ENCODE measurements at regions not wholly inside any gene's neighbourhood (a gene's known extent, or its start where the extent isn't known, plus 50 kb on each side); places are given as distances from the start of the nearest gene placed in this dataset.

DNA sequence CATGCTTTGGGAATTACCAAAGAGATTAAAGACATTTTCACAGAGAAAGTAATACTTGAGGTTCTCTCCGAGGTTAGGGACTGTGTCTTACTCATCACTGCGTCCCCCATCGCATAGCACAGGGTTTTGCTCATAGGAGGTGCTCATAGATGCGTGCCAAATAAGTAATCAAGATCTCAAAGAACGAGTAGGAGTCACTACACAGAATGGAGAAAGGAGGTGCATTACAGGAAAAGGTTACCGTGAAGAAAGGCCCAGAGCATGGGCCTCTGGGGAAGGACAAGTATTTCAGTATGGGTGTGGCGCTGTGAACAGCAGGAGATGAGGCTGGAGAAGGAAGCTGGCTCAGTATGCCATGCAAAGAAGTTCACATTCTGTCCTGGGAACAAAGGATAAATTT is 182.4 kb downstream of the ACTL7B start:
- Histone ChIP-seq H3K79me2 (ENCODE audit: control insufficient read depth, insufficient read depth, low read length) (no peaks in the 10 kb centered on the region), H3K27ac (ENCODE audit: low read length in 2 of 2) (no peak overlapping the region), H3K9me3 (ENCODE audit: control extremely low read depth in 1 of 3, control insufficient read depth in 2 of 3, insufficient read depth in 1 of 3, low read length in 2 of 3) (no peaks in the 10 kb centered on the region), H3K4me2 (replicated peaks; ENCODE audit: low read depth, low read length, poor library complexity, severe bottlenecking) (no peak overlapping the region), H3K36me3 (replicated peaks in 1 of 2; ENCODE audit: control extremely low read depth in 1 of 2, control insufficient read depth in 1 of 2, extremely low read depth in 1 of 2, insufficient read depth in 2 of 2, low read length in 1 of 2) (no peaks in the 10 kb centered on the region), H2AFZ (ENCODE audit: insufficient read depth, low read depth, low read length, poor library complexity, severe bottlenecking) (no peak overlapping the region), H3K9ac (ENCODE audit: low read length) (no peak overlapping the region), H4K20me1 (ENCODE audit: control insufficient read depth, insufficient read depth, low read length, poor library complexity, severe bottlenecking) (no peaks in the 10 kb centered on the region), H3K4me3 (ENCODE audit: control extremely low read depth in 1 of 5, extremely low read depth in 1 of 5, insufficient read depth in 1 of 5, low read depth in 2 of 5, low read length in 4 of 5) (no peak overlapping the region), H3K27me3 (replicated peaks in 1 of 4; ENCODE audit: control extremely low read depth in 1 of 4, control insufficient read depth in 3 of 4, insufficient read depth in 4 of 4, low read length in 3 of 4) (no peaks in the 10 kb centered on the region), H3K4me1 (ENCODE audit: control insufficient read depth in 2 of 2, insufficient read depth in 2 of 2, low read length in 2 of 2) (no peaks in the 10 kb centered on the region)
- Mint-ChIP-seq H3K4me1 (no peaks in the 10 kb centered on the region), H3K27ac (no peak overlapping the region), H3K4me3 (no peak overlapping the region), H3K27me3 (no peaks in the 10 kb centered on the region), H3K9me3 (ENCODE audit: insufficient read depth) (no peaks in the 10 kb centered on the region)
- no peak for TF ChIP-seq EZH2 (IDR thresholded peaks at IDR 0.05; ENCODE audit: borderline replicate concordance, insufficient read depth, low read depth, low read length, poor library complexity, severe bottlenecking)
- TF ChIP-seq, protein P1, sequence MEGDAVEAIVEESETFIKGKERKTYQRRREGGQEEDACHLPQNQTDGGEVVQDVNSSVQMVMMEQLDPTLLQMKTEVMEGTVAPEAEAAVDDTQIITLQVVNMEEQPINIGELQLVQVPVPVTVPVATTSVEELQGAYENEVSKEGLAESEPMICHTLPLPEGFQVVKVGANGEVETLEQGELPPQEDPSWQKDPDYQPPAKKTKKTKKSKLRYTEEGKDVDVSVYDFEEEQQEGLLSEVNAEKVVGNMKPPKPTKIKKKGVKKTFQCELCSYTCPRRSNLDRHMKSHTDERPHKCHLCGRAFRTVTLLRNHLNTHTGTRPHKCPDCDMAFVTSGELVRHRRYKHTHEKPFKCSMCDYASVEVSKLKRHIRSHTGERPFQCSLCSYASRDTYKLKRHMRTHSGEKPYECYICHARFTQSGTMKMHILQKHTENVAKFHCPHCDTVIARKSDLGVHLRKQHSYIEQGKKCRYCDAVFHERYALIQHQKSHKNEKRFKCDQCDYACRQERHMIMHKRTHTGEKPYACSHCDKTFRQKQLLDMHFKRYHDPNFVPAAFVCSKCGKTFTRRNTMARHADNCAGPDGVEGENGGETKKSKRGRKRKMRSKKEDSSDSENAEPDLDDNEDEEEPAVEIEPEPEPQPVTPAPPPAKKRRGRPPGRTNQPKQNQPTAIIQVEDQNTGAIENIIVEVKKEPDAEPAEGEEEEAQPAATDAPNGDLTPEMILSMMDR (IDR thresholded peaks at IDR 0.05): no peak
- 93% methylated on average over 7 of the region's 7 CpGs for WGBS (ENCODE audit: insufficient coverage)
- POLR2A ChIA-PET: no interaction called here
- ATAC-seq (ENCODE audit: low read depth): no peak
- intact Hi-C loops (cut with micrococcal nuclease): no loop called here
- no peak for DNase-seq
- CTCF ChIA-PET: no interaction called here

DNA sequence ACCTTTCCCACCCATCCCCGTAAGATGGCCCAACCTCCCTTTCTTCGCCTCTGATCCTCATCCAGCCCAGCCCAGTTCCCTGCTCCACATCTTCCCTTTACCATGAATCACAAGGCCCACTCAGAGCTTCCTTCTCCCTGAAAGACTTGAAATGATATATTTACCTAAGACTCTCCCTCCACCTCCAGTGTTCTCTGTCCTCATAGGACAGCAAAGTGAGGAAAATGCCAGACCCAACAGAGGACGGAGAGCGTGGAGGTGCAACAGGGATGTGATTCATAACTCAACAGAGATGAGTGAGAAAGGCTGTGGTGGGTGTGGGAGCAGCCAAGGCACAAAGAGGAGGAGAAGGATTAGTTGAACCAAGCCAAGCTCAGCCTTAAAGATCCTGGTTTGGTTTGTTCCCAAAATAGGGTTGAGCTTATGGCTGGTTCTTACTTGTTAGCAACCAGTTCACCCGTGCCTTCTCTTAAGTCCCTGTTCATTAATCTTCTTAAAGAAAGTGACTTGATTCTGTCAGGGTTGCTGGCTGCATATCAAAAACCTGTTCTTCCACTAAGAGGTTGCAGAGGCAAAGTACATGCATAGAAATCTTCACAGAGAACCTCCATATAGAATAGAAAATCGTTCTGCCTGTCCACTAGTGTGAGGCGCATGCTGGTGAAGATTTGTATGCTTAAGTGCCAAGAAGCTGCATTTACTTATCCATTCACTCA is 183.2 kb downstream of the ACTL7B start:
- Mint-ChIP-seq H3K4me3 (no peak overlapping the region), H3K27me3 (no peaks in the 10 kb centered on the region), H3K27ac (no peak overlapping the region), H3K4me1 (no peaks in the 10 kb centered on the region), H3K9me3 (ENCODE audit: insufficient read depth) (no peaks in the 10 kb centered on the region)
- POLR2A ChIA-PET: no interaction called here
- Histone ChIP-seq H3K9ac (ENCODE audit: low read length) (no peak overlapping the region), H3K27ac (ENCODE audit: low read length in 2 of 2) (no peak overlapping the region), H3K4me2 (replicated peaks; ENCODE audit: low read depth, low read length, poor library complexity, severe bottlenecking) (no peak overlapping the region), H3K4me1 (ENCODE audit: control insufficient read depth in 2 of 2, insufficient read depth in 2 of 2, low read length in 2 of 2) (no peaks in the 10 kb centered on the region), H4K20me1 (ENCODE audit: control insufficient read depth, insufficient read depth, low read length, poor library complexity, severe bottlenecking) (no peaks in the 10 kb centered on the region), H3K9me3 (ENCODE audit: control extremely low read depth in 1 of 3, control insufficient read depth in 2 of 3, insufficient read depth in 1 of 3, low read length in 2 of 3) (no peaks in the 10 kb centered on the region), H3K4me3 (ENCODE audit: control extremely low read depth in 1 of 5, extremely low read depth in 1 of 5, insufficient read depth in 1 of 5, low read depth in 2 of 5, low read length in 4 of 5) (no peak overlapping the region), H3K27me3 (replicated peaks in 1 of 4; ENCODE audit: control extremely low read depth in 1 of 4, control insufficient read depth in 3 of 4, insufficient read depth in 4 of 4, low read length in 3 of 4) (no peaks in the 10 kb centered on the region), H3K79me2 (ENCODE audit: control insufficient read depth, insufficient read depth, low read length) (no peaks in the 10 kb centered on the region), H3K36me3 (replicated peaks in 1 of 2; ENCODE audit: control extremely low read depth in 1 of 2, control insufficient read depth in 1 of 2, extremely low read depth in 1 of 2, insufficient read depth in 2 of 2, low read length in 1 of 2) (no peaks in the 10 kb centered on the region), H2AFZ (ENCODE audit: insufficient read depth, low read depth, low read length, poor library complexity, severe bottlenecking) (no peak overlapping the region)
- DNase-seq: no peak
- intact Hi-C loops (cut with micrococcal nuclease): no loop called here
- TF ChIP-seq EZH2 (IDR thresholded peaks at IDR 0.05; ENCODE audit: borderline replicate concordance, insufficient read depth, low read depth, low read length, poor library complexity, severe bottlenecking): no peak
- TF ChIP-seq, protein P1 (IDR thresholded peaks at IDR 0.05): no peak
- CTCF ChIA-PET: no interaction called here
- ATAC-seq (ENCODE audit: low read depth): no peak
- WGBS (ENCODE audit: insufficient coverage): 75% methylated on average over 3 of the region's 7 CpGs

Data from B cell (primary cell).